Colonic mucosa (tissue), 4 donors: ENCODE measurements at regions not wholly inside any gene's neighbourhood (a gene's known extent, or its start where the extent isn't known, plus 50 kb on each side); places are given as distances from the start of the nearest gene placed in this dataset.

Source experiments
- DNase-seq: peaks from one replicate; pipeline ENCODE4 v3.0.0-alpha.2; 2020
- H3K27ac ChIP-seq: fragments of 200-600 bp; one replicate; pipeline ENCODE4 v1.8.0; 2021
- H3K27me3 ChIP-seq: fragments of 200-600 bp; one replicate; pipeline ENCODE4 v1.8.0; 2021
- H3K36me3 ChIP-seq: fragments of 200-600 bp; one replicate; pipeline ENCODE4 v1.8.0; 2021
- H3K4me1 ChIP-seq: fragments of 200-600 bp; one replicate; pipeline ENCODE4 v1.8.0; 2021; ENCODE audit warnings: mild to moderate bottlenecking
- H3K4me3 ChIP-seq: fragments of 200-600 bp; one replicate; pipeline ENCODE4 v1.8.0; 2021
- H3K9ac ChIP-seq, 2 donors: one replicate each; pipeline ENCODE4 v1.7.0; 2013; ENCODE audit warnings: control low read depth in 2 of 2, low read depth in 2 of 2, low read length in 2 of 2
- H3K9me3 ChIP-seq: fragments of 200-600 bp; one replicate; pipeline ENCODE4 v1.8.0; 2021
- intact Hi-C: fragments of 100-400 bp; cut with DNase I; formaldehyde crosslinking; loops from one replicate; pipeline ENCODE4 v1.14.1; 2022
- TF ChIP-seq, protein P1 (sequence below): fragments of 200-600 bp; IDR thresholded peaks from one replicate; pipeline ENCODE4 v1.8.0; 2022; ENCODE audit warnings: antibody characterized with exemption, mild to moderate bottlenecking
- donor health status: healthy.
- donor health status: DM: no; HTN: no; CAD: no.
- donor health status: DM: no; HTN: no; CAD: no.

DNA sequence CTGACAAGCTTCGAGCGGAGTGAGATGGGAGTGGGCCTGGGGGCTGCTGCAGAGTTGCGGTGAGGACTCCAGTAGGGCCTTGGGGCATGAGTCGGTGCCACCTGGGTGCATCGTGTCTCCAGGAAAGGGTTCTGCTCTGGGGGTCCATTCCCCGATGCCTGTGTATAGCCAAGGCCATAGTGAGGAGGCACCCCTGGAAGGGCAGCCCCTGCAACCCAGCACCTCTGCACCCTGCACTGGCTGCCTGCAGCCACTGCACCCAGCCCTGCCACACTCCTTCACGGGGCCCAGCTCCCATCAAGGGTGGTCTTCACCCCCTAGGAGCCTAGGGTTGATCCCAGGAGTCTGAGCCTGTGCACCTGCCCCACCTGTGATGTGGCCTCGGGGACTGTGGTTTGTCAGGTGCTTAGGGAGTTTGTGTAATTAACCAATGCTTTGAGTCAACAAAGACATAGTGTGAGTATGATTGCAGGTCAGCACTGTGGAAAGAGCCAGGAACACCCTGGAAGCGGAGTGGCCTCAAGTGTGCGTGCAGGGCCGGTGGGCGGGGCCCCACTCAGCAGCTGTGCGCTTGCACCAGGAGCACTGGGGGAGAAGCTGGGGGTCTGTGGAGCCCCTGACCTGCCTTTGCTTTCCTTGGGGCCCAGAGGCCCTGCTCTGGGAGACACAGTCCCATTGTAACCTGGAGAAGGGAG is 1299.3 kb downstream of the BRD1 start:
- TF ChIP-seq, protein P1, sequence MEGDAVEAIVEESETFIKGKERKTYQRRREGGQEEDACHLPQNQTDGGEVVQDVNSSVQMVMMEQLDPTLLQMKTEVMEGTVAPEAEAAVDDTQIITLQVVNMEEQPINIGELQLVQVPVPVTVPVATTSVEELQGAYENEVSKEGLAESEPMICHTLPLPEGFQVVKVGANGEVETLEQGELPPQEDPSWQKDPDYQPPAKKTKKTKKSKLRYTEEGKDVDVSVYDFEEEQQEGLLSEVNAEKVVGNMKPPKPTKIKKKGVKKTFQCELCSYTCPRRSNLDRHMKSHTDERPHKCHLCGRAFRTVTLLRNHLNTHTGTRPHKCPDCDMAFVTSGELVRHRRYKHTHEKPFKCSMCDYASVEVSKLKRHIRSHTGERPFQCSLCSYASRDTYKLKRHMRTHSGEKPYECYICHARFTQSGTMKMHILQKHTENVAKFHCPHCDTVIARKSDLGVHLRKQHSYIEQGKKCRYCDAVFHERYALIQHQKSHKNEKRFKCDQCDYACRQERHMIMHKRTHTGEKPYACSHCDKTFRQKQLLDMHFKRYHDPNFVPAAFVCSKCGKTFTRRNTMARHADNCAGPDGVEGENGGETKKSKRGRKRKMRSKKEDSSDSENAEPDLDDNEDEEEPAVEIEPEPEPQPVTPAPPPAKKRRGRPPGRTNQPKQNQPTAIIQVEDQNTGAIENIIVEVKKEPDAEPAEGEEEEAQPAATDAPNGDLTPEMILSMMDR = no peak
- intact Hi-C loops = no loop called here
- no peaks in the 10 kb centered on the region for H3K27me3 ChIP-seq
- DNase-seq = no peak
- no peak overlapping the region for H3K4me3 ChIP-seq
- H3K36me3 ChIP-seq = no peaks in the 10 kb centered on the region
- H3K9ac ChIP-seq = no peak overlapping the region
- H3K27ac ChIP-seq = no peak overlapping the region
- H3K9me3 ChIP-seq = no peaks in the 10 kb centered on the region
- no peaks in the 10 kb centered on the region for H3K4me1 ChIP-seq

DNA sequence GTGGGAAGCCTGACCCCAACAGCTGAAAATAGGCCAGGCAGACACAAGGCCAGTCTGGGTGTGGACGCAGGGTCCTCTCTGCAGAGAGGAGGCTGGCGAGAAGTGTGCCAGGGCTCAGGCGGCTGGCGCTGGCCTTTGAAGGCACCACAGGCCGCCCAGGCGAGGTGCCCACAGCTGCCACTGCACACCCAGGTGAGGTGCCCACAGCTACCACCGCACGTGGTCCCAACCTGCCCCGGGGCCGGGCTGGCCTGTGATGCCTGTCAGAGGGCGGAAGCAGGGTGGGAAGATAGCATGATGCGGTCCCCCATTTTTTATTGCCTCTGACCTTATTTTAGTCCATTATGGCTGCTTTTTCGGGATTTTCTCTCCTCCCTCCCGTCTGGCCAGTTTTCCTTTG is 1303.9 kb downstream of the BRD1 start:
- Histone ChIP-seq H3K27ac (no peak overlapping the region), H3K9me3 (no peaks in the 10 kb centered on the region), H3K27me3 (no peaks in the 10 kb centered on the region), H3K36me3 (no peaks in the 10 kb centered on the region), H3K4me1 (no peaks in the 10 kb centered on the region), H3K9ac (no peak overlapping the region), H3K4me3 (no peak overlapping the region)
- intact Hi-C loops = no loop called here
- TF ChIP-seq, protein P1 = no peak
- no peak for DNase-seq

DNA sequence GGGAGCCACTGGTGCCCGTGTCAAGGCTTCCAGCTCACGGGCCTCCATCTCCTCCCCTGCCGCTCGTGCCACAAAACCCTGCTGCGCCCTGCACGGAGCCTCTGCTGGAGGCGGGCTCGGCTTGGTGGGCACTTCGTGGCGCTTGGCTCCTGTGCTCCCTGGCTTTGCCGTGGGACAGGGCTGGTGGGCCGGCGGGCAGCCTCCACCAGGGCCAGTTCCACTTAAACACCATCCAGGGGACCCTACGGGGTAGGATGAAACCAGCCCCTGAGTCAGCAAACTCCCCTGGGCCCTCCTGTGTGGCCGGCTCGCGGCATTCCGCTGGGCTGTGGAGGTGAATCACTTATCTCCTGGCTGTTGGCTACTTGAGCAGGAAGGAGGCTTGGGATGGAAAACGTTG is 1304.6 kb downstream of the BRD1 start:
- intact Hi-C loops = no loop called here
- Histone ChIP-seq H3K4me1 (no peaks in the 10 kb centered on the region), H3K36me3 (no peaks in the 10 kb centered on the region), H3K27me3 (no peaks in the 10 kb centered on the region), H3K9me3 (no peaks in the 10 kb centered on the region), H3K9ac (no peak overlapping the region), H3K4me3 (no peak overlapping the region), H3K27ac (no peak overlapping the region)
- DNase-seq = no peak
- TF ChIP-seq, protein P1 = no peak

DNA sequence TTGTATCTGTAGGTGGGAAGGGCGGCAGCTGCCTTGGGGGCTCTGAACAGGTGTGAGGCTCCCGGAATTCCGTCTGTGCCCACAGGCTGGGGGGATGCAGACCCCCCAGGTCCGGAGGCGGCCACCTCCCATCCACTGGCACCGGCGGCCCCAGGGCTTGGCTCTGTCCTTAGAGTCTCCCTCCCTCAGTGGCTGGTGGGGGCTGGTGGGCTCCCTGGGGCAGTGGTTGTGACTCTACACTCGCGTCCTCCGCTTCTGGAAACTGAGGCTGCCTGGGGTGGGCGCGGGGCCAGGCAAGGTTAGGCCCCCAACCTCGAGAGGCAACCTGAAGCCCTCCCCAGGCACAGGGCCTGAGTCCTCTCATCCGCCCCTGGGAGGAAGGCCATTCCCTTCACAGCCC is 1305.4 kb downstream of the BRD1 start:
- no peak for DNase-seq
- no peaks in the 10 kb centered on the region for H3K4me1 ChIP-seq
- intact Hi-C loops = no loop called here
- TF ChIP-seq, protein P1 = no peak
- H3K36me3 ChIP-seq = no peaks in the 10 kb centered on the region
- no peaks in the 10 kb centered on the region for H3K9me3 ChIP-seq
- no peak overlapping the region for H3K9ac ChIP-seq
- H3K27ac ChIP-seq = no peak overlapping the region
- no peak overlapping the region for H3K4me3 ChIP-seq
- H3K27me3 ChIP-seq = no peaks in the 10 kb centered on the region

DNA sequence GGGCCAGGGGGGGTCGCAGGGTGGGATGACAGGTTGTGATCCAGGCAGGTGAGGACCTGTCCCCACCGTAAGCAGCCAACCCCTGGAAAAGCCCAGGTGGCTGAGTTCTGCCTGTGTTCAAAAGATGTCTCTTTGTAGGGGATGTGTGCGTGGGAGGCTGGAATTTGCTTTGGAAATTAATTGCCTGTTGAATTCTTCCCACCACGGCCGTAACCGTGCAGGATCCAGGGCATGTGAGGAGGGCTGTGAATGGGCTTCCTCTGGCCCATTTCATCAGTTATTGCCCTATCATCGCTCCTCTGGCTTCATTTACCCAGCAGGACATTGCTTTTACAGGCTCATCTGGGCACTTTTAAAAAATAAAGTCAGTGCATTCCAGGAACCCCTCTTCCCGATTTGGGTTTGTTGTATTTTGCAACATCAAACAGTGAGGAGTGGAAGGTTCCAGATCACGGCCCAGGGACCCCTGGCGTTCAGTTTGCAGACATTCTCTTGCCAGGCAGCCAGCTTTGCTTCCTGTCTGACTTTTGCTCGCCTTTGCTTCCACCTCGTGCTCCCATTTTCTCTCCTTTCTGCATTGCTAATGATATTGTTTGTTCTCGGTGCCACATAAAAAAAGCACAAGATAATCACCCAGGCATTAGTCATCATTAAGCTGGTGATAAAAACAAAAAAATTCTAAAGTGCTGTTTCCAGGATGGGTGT is 1306.6 kb downstream of the BRD1 start:
- Histone ChIP-seq H3K9me3 (no peaks in the 10 kb centered on the region), H3K9ac (no peak overlapping the region), H3K36me3 (no peaks in the 10 kb centered on the region), H3K27me3 (no peaks in the 10 kb centered on the region), H3K27ac (no peak overlapping the region), H3K4me3 (no peak overlapping the region), H3K4me1 (no peaks in the 10 kb centered on the region)
- no peak for DNase-seq
- intact Hi-C loops = no loop called here
- TF ChIP-seq, protein P1 = no peak
